Cardiac fibroblast (primary cell): ENCODE measurements at regions not wholly inside any gene's neighbourhood (a gene's known extent, or its start where the extent isn't known, plus 50 kb on each side); places are given as distances from the start of the nearest gene placed in this dataset.

ENCODE experiments used
- DNase-seq, 2 donors: peaks; one replicate each; pipeline versions ENCODE4 v3.0.0 to v3.0.0-alpha.2; 2010; ENCODE audit warnings: low read depth in 2 of 2
- H3K4me3 ChIP-seq, 2 donors: replicated peaks in 1 of 2; 1 replicate in 1 of 2; 2 replicates in 1 of 2; pipeline ENCODE4 v1.5.1; 2011; ENCODE audit warnings: low read depth in 2 of 2, low read length in 2 of 2, mild to moderate bottlenecking in 2 of 2, moderate library complexity in 1 of 2
- CTCF ChIP-seq: IDR thresholded peaks from one replicate; pipeline ENCODE4 v1.5.1; 2011; ENCODE audit warnings: low read depth, mild to moderate bottlenecking, low read length, inconsistent platforms

GRCh38 chr13:102940770-102941169, 94.9 kb downstream of the ERCC5 start:
- DNase-seq, result no peak
- no peak for TF ChIP-seq CTCF
- H3K4me3 ChIP-seq, result no peak overlapping the region

GRCh38 chr13:102940143-102940542, 94.3 kb downstream of the ERCC5 start:
- no peak for TF ChIP-seq CTCF
- DNase-seq, result no peak
- H3K4me3 ChIP-seq, result no peak overlapping the region

- DNase-seq, result no peak
- H3K4me3 ChIP-seq, result no peak overlapping the region
- no peak for TF ChIP-seq CTCF
Observed at GRCh38 chr13:102935896-102936321, 90.1 kb downstream of the ERCC5 start.

- no peak overlapping the region for H3K4me3 ChIP-seq
- no peak for TF ChIP-seq CTCF
- no peak for DNase-seq
Observed at GRCh38 chr13:102933523-102933922, 87.7 kb downstream of the ERCC5 start.

- no peak overlapping the region for H3K4me3 ChIP-seq
- no peak for TF ChIP-seq CTCF
- no peak for DNase-seq
Observed at GRCh38 chr13:102933122-102933521, 87.3 kb downstream of the ERCC5 start.

- no peak overlapping the region for H3K4me3 ChIP-seq
- DNase-seq, result no peak
- no peak for TF ChIP-seq CTCF
Observed at GRCh38 chr13:102932331-102932730, 86.5 kb downstream of the ERCC5 start.

GRCh38 chr13:102930566-102930965, 84.7 kb downstream of the ERCC5 start:
- no peak overlapping the region for H3K4me3 ChIP-seq
- no peak for TF ChIP-seq CTCF
- DNase-seq, result no peak
